GM20000 (cell line): ENCODE measurements at regions not wholly inside any gene's neighbourhood (a gene's known extent, or its start where the extent isn't known, plus 50 kb on each side); places are given as distances from the start of the nearest gene placed in this dataset.

Source experiments
- DNase-seq: peaks from one replicate; pipeline ENCODE4 v3.0.0; 2012; ENCODE audit warnings: low spot score
- CTCF ChIP-seq: IDR thresholded peaks from 2 replicates; pipeline ENCODE4 v1.5.1; 2012; ENCODE audit warnings: mild to moderate bottlenecking, control low read depth; ENCODE audit errors: extremely low read depth, missing control alignments

GRCh38 chr2:234374736-234375135 lies 122.1 kb downstream of the ARL4C start:
- DNase-seq, result no peak
- TF ChIP-seq CTCF, result no peak

GRCh38 chr2:234374150-234374508 lies 122.8 kb downstream of the ARL4C start:
- no peak for TF ChIP-seq CTCF
- no peak for DNase-seq

- DNase-seq, result no peak
- TF ChIP-seq CTCF, result no peak
Observed at GRCh38 chr2:234373481-234374149, 123.3 kb downstream of the ARL4C start.

GRCh38 chr2:234373060-234373459 lies 123.8 kb downstream of the ARL4C start:
- TF ChIP-seq CTCF, result no peak
- DNase-seq, result no peak

- no peak for DNase-seq
- no peak for TF ChIP-seq CTCF
Observed at GRCh38 chr2:234372506-234372905, 124.4 kb downstream of the ARL4C start.

- DNase-seq, result no peak
Observed at GRCh38 chr2:234368861-234369261, 128.0 kb downstream of the ARL4C start.

GRCh38 chr2:234366891-234367290 lies 130.0 kb downstream of the ARL4C start:
- DNase-seq, result no peak
- TF ChIP-seq CTCF, result no peak

More at GRCh38 chr2:234368861-234369261, 128.0 kb downstream of the ARL4C start:
- no peak for TF ChIP-seq CTCF
